H9 (cell line): ENCODE measurements at regions not wholly inside any gene's neighbourhood (a gene's known extent, or its start where the extent isn't known, plus 50 kb on each side); places are given as distances from the start of the nearest gene placed in this dataset.

Source experiments
- DNase-seq: peaks from one replicate; pipeline ENCODE4 v3.0.0-alpha.2; 2017
- H2AFZ ChIP-seq: one replicate; pipeline ENCODE4 v1.6.1; 2013; ENCODE audit warnings: mild to moderate bottlenecking, low read length, control low read depth, moderate library complexity
- H2AK5ac ChIP-seq: 2 replicates; pipeline ENCODE4 v1.6.1; 2013; ENCODE audit warnings: low read length, control low read depth, mixed read lengths; ENCODE audit not compliant: insufficient read length
- H2BK120ac ChIP-seq: one replicate; pipeline ENCODE4 v1.6.1; 2013; ENCODE audit warnings: low read depth, mild to moderate bottlenecking, low read length, control low read depth, inconsistent platforms; ENCODE audit not compliant: poor library complexity, severe bottlenecking
- H2BK12ac ChIP-seq: 2 replicates; pipeline ENCODE4 v1.6.1; 2013; ENCODE audit warnings: low read length, control low read depth, mixed read lengths, low read depth; ENCODE audit not compliant: insufficient read length
- H2BK15ac ChIP-seq: 2 replicates; pipeline ENCODE4 v1.6.1; 2013; ENCODE audit warnings: low read depth, low read length, control low read depth
- H2BK20ac ChIP-seq: one replicate; pipeline ENCODE4 v1.6.1; 2013; ENCODE audit warnings: low read depth, mild to moderate bottlenecking, low read length, control low read depth, inconsistent platforms; ENCODE audit not compliant: poor library complexity, severe bottlenecking
- H2BK5ac ChIP-seq: 2 replicates; pipeline ENCODE4 v1.6.1; 2013; ENCODE audit warnings: low read length, control low read depth, mixed read lengths; ENCODE audit not compliant: insufficient read length
- H3K14ac ChIP-seq: 2 replicates; pipeline ENCODE4 v1.6.1; 2013; ENCODE audit warnings: low read length, control low read depth; ENCODE audit not compliant: insufficient read depth
- H3K18ac ChIP-seq: 2 replicates; pipeline ENCODE4 v1.6.1; 2013; ENCODE audit warnings: low read depth, mild to moderate bottlenecking, mixed read lengths, low read length, control low read depth; ENCODE audit not compliant: insufficient read length
- H3K23ac ChIP-seq: 2 replicates; pipeline ENCODE4 v1.6.1; 2013; ENCODE audit warnings: low read length, control low read depth, mixed read lengths, low read depth; ENCODE audit not compliant: insufficient read length
- H3K23me2 ChIP-seq: 2 replicates; pipeline ENCODE4 v1.6.1; 2013; ENCODE audit warnings: low read depth, mild to moderate bottlenecking, mixed read lengths, low read length, control low read depth; ENCODE audit not compliant: insufficient read length, poor library complexity, severe bottlenecking
- H3K27ac ChIP-seq: 2 replicates; pipeline ENCODE4 v1.5.1; 2013; ENCODE audit warnings: low read length, control low read depth, mixed read lengths, low read depth; ENCODE audit not compliant: insufficient read length
- H3K27me3 ChIP-seq: 2 replicates; pipeline ENCODE4 v1.6.1; 2013; ENCODE audit warnings: low read length, control low read depth, inconsistent platforms; ENCODE audit not compliant: insufficient read depth
- H3K4ac ChIP-seq: 2 replicates; pipeline ENCODE4 v1.6.1; 2013; ENCODE audit warnings: low read depth, mild to moderate bottlenecking, control low read depth, inconsistent platforms, low read length, moderate library complexity
- H3K4me1 ChIP-seq: 2 replicates; pipeline ENCODE4 v1.6.1; 2013; ENCODE audit warnings: low read length, control low read depth, inconsistent platforms; ENCODE audit not compliant: insufficient read depth
- H3K4me2 ChIP-seq: 2 replicates; pipeline ENCODE4 v1.6.1; 2013; ENCODE audit warnings: low read length, control low read depth, mixed read lengths; ENCODE audit not compliant: insufficient read length, insufficient read depth
- H3K56ac ChIP-seq: 2 replicates; pipeline ENCODE4 v1.6.1; 2013; ENCODE audit warnings: low read depth, mild to moderate bottlenecking, mixed read lengths, low read length, control low read depth; ENCODE audit not compliant: insufficient read length
- H3K79me1 ChIP-seq: 2 replicates; pipeline ENCODE4 v1.6.1; 2013; ENCODE audit warnings: low read depth, mild to moderate bottlenecking, moderate library complexity, low read length, control low read depth, inconsistent platforms; ENCODE audit not compliant: insufficient read depth, poor library complexity, severe bottlenecking
- H3K79me2 ChIP-seq: 2 replicates; pipeline ENCODE4 v1.6.1; 2013; ENCODE audit warnings: low read length, control low read depth, inconsistent platforms; ENCODE audit not compliant: insufficient read depth
- H3K9ac ChIP-seq: 2 replicates; pipeline ENCODE4 v1.6.1; 2013; ENCODE audit warnings: low read length, control low read depth, mixed read lengths; ENCODE audit not compliant: insufficient read length; ENCODE audit errors: extremely low read depth
- H3K9me3 ChIP-seq: one replicate; pipeline ENCODE4 v1.6.1; 2013; ENCODE audit warnings: low read depth, low read length, inconsistent platforms; ENCODE audit not compliant: control insufficient read depth
- H3T11ph ChIP-seq: one replicate; pipeline ENCODE4 v1.6.1; 2013; ENCODE audit warnings: mild to moderate bottlenecking, low read length, control low read depth, inconsistent platforms
- H4K20me1 ChIP-seq: one replicate; pipeline ENCODE4 v1.6.1; 2013; ENCODE audit not compliant: control insufficient read depth, insufficient read length, insufficient read depth
- H4K5ac ChIP-seq: 2 replicates; pipeline ENCODE4 v1.6.1; 2013; ENCODE audit warnings: low read depth, mild to moderate bottlenecking, mixed read lengths, low read length, control low read depth; ENCODE audit not compliant: insufficient read length
- H4K8ac ChIP-seq: replicated peaks from 2 replicates; pipeline ENCODE4 v1.6.1; 2013; ENCODE audit warnings: low read length, control low read depth, mixed read lengths, low read depth; ENCODE audit not compliant: insufficient read length
- H4K91ac ChIP-seq: 2 replicates; pipeline ENCODE4 v1.6.1; 2013; ENCODE audit warnings: low read depth, mild to moderate bottlenecking, moderate library complexity, mixed read lengths, low read length, control low read depth; ENCODE audit not compliant: insufficient read length
- H3K27ac Mint-ChIP-seq, 3 experiments: 2 replicates in 2 of 3; 3 replicates in 1 of 3; pipeline ENCODE4 v1.8.0; 2020 to 2021; ENCODE audit warnings: mixed read lengths in 3 of 3, mild to moderate bottlenecking in 1 of 3, moderate library complexity in 1 of 3
- H3K27me3 Mint-ChIP-seq: 2 replicates; pipeline ENCODE4 v1.8.0; 2021; ENCODE audit warnings: low read depth, mild to moderate bottlenecking, moderate library complexity, mixed read lengths
- H3K36me3 Mint-ChIP-seq, 3 experiments: 2 replicates in 2 of 3; 3 replicates in 1 of 3; pipeline ENCODE4 v1.8.0; 2020 to 2021; ENCODE audit warnings: low read depth in 3 of 3, mixed read lengths in 3 of 3; ENCODE audit not compliant: insufficient read depth in 1 of 3
- H3K4me1 Mint-ChIP-seq, 2 experiments: 2 replicates each; pipeline ENCODE4 v1.8.0; 2020; ENCODE audit warnings: mixed read lengths in 2 of 2
- H3K4me3 Mint-ChIP-seq, 2 experiments: 2 replicates in 1 of 2; 3 replicates in 1 of 2; pipeline ENCODE4 v1.8.0; 2020 to 2021; ENCODE audit warnings: mild to moderate bottlenecking in 2 of 2, mixed read lengths in 2 of 2, moderate library complexity in 1 of 2
- H3K9me3 Mint-ChIP-seq, 2 experiments: 2 replicates in 1 of 2; 3 replicates in 1 of 2; pipeline ENCODE4 v1.8.0; 2020; ENCODE audit warnings: mild to moderate bottlenecking in 2 of 2, mixed read lengths in 2 of 2, moderate library complexity in 1 of 2
- CTCF ChIP-seq: fragments of 200-600 bp; sonication (generic); conservative IDR thresholded peaks from 3 replicates; pipeline ENCODE4 v1.8.0; 2021; ENCODE audit warnings: antibody characterized with exemption, mild to moderate bottlenecking
- WGBS: extraction: QIAGEN DNeasy Blood & Tissue Kit; methylation state at CpG from one replicate; pipeline ENCODE4 v1.1.7; 2013; ENCODE audit warnings: missing lambda C conversion rate, low lambda C conversion rate, mixed read lengths; ENCODE audit not compliant: insufficient read length; ENCODE audit errors: extremely low coverage; 5-methylcytosine and 5-hydroxymethylcytosine counted together

- DNase-seq, result no peak
- no peaks in the 10 kb centered on the region for H3K9me3 ChIP-seq
- no peak overlapping the region for H4K91ac ChIP-seq
- no peak overlapping the region for H2BK15ac ChIP-seq
- H4K8ac ChIP-seq, result no peak overlapping the region
- no peaks in the 10 kb centered on the region for H3K79me2 ChIP-seq
- H3K4me3 Mint-ChIP-seq, result no peak overlapping the region
- no peak overlapping the region for H2BK120ac ChIP-seq
- no peak overlapping the region for H2BK12ac ChIP-seq
- H3K4me1 Mint-ChIP-seq, result 0 out of 4 replicates have a peak, but pooled peaks cover 0 to 3% of the 10 kb centered on the region in 2 experiments
- H3K9ac ChIP-seq, result no peak overlapping the region
- no CpG with 5 or more reads among the region's 4 CpGs for WGBS
- H3K27ac ChIP-seq, result no peak overlapping the region
- H4K20me1 ChIP-seq, result no peaks in the 10 kb centered on the region
- H3K27me3 ChIP-seq, result no peaks in the 10 kb centered on the region
- H3K27me3 Mint-ChIP-seq, result peaks cover 7% of the 10 kb centered on the region
- no peak overlapping the region for H2BK5ac ChIP-seq
- H3K79me1 ChIP-seq, result no peaks in the 10 kb centered on the region
- no peak for TF ChIP-seq CTCF
- H3K4me1 ChIP-seq, result no peaks in the 10 kb centered on the region
- H4K5ac ChIP-seq, result no peak overlapping the region
- H3K56ac ChIP-seq, result no peak overlapping the region
- no peak overlapping the region for H2AFZ ChIP-seq
- H2BK20ac ChIP-seq, result no peak overlapping the region
- no peak overlapping the region for H3K23ac ChIP-seq
- H3K4ac ChIP-seq, result no peak overlapping the region
- H3K4me2 ChIP-seq, result no peak overlapping the region
- H3K23me2 ChIP-seq, result no peaks in the 10 kb centered on the region
- no peak overlapping the region for H3K14ac ChIP-seq
- no peak overlapping the region for H2AK5ac ChIP-seq
- no peaks in the 10 kb centered on the region for H3K36me3 Mint-ChIP-seq
- H3K9me3 Mint-ChIP-seq, result no peaks in the 10 kb centered on the region
- no peak overlapping the region for H3K27ac Mint-ChIP-seq
- no peak overlapping the region for H3K18ac ChIP-seq
- H3T11ph ChIP-seq, result no peak overlapping the region
These were observed 167.0 kb downstream of the FGF18 start for GRCh38 chr5:171586436-171586835.
